SH-SY5Y (cell line): ENCODE measurements at regions not wholly inside any gene's neighbourhood (a gene's known extent, or its start where the extent isn't known, plus 50 kb on each side); places are given as distances from the start of the nearest gene placed in this dataset.

Experiments used
- GATA2 ChIP-seq: IDR thresholded peaks from 2 replicates; pipeline ENCODE4 v1.6.1; 2011; ENCODE audit warnings: mild to moderate bottlenecking, low read depth, low read length
- GATA3 ChIP-seq: IDR thresholded peaks from 2 replicates; pipeline ENCODE4 v1.6.1; 2011; ENCODE audit warnings: low read depth, mild to moderate bottlenecking, low read length, moderate library complexity

DNA sequence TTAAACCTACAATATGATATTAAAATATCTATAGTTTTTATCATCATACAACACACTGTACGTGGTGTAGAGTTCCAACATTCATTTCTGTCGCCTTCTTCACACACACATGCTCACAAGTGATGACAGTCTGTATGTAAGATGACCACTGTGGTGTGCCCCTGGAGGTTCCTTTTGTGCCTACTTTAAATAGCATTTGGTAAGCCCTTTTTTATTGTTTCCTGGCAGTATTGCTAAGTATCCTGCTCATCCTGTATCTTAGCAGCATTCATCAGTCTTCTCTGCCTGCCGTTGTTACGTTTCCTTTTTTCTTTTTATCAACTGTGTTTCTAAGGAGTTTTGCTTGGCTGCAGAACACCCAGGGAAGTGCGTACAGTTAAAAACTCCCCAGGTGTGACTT lies 231.4 kb downstream of the CHRM3 start:
- no peak for TF ChIP-seq GATA2
- no peak for TF ChIP-seq GATA3
